HUES6 (cell line): ENCODE measurements at regions not wholly inside any gene's neighbourhood (a gene's known extent, or its start where the extent isn't known, plus 50 kb on each side); places are given as distances from the start of the nearest gene placed in this dataset.

Source experiments
- H3K27ac ChIP-seq: 2 replicates; pipeline ENCODE4 v1.7.0; 2013; ENCODE audit warnings: low read depth, mild to moderate bottlenecking, low read length, inconsistent platforms
- H3K27me3 ChIP-seq: 2 replicates; pipeline ENCODE4 v1.6.1; 2013; ENCODE audit warnings: low read length; ENCODE audit not compliant: control insufficient read depth, insufficient read depth
- H3K36me3 ChIP-seq: 2 replicates; pipeline ENCODE4 v1.6.1; 2013; ENCODE audit warnings: low read length; ENCODE audit not compliant: control insufficient read depth, insufficient read depth
- H3K4me1 ChIP-seq: 2 replicates; pipeline ENCODE4 v1.6.1; 2013; ENCODE audit warnings: low read length; ENCODE audit not compliant: control insufficient read depth, insufficient read depth
- H3K4me3 ChIP-seq: 2 replicates; pipeline ENCODE4 v1.5.1; 2013; ENCODE audit warnings: low read depth, low read length
- H3K9ac ChIP-seq: one replicate; pipeline ENCODE4 v1.6.1; 2013; ENCODE audit warnings: mild to moderate bottlenecking, low read length
- H3K9me3 ChIP-seq: 2 replicates; pipeline ENCODE4 v1.6.1; 2013; ENCODE audit warnings: low read depth, low read length; ENCODE audit not compliant: control insufficient read depth, insufficient read depth

DNA sequence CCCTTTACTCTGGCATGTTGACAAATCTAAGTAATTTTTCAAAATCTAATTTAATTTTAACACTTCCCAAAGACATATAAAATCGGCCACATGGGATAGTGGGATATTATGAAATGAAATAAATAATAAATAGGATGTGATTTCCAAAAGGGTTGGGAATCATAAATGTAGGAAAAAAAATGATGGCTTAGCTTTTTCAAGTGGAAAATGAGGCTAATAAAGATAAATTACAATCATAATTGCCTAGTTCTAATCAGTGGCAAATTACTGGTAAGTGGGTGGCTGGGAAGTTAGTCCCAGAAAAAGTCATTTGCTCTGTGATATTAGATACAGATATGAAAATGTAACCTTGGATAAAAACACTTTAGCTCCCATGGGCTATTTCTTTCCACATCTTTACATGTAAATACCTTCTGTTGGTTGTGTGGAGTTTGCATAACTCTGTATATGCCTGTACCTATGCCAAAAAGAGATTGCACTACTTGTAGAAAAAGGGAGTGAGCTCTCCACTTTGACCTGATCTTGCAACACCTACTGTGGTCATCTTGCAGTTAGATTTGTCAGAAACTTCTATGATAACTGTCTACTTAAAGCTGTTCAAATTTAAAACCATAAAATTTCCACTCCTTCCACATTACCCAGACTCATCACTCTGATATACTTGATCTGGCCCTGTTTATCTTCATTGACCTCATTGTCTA is 284.6 kb upstream of the KAZN start:
- no peak overlapping the region for H3K27ac ChIP-seq

GRCh38 chr1:14318830-14319229 is 279.7 kb upstream of the KAZN start:
- Histone ChIP-seq H3K4me1 (peaks cover 5% of the 10 kb centered on the region; the same call in 1 of the 2 replicates), H3K27me3 (peaks cover 3% of the 10 kb centered on the region; the same call in 1 of the 2 replicates), H3K27ac (no peak overlapping the region)

More for the DNA sequence above, 284.6 kb upstream of the KAZN start:
- no peak overlapping the region for H3K4me3 ChIP-seq
- peaks cover 3% of the 10 kb centered on the region; the same call in 1 of the 2 replicates for H3K9me3 ChIP-seq
- no peak overlapping the region for H3K9ac ChIP-seq
- no peaks in the 10 kb centered on the region for H3K4me1 ChIP-seq
- no peaks in the 10 kb centered on the region for H3K36me3 ChIP-seq
- peaks cover 7% of the 10 kb centered on the region; the same call in 1 of the 2 replicates for H3K27me3 ChIP-seq

DNA sequence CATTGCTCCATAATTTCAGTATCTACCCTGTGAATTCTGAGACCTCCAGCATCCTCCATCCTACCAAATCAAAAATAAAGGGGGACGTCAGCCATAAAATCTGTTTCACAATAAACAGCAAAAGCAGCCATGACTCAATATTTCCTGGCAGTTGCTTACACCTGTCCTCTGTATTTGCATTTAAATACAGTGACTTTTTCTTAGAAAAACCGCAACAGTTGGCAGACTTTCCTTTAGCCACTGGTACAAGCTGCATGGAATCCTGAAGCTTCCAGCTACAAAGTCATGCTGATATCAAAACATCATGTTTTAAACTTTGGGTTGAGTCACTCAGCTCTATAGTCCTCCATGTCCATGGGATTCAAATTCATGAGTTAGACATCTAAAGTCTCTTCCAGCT is 278.0 kb upstream of the KAZN start:
- Histone ChIP-seq H3K27me3 (peaks cover 7% of the 10 kb centered on the region; the same call in 1 of the 2 replicates), H3K36me3 (no peaks in the 10 kb centered on the region), H3K9me3 (no peaks in the 10 kb centered on the region), H3K27ac (no peak overlapping the region), H3K4me1 (peaks cover 5% of the 10 kb centered on the region; the same call in 1 of the 2 replicates), H3K9ac (no peak overlapping the region), H3K4me3 (no peak overlapping the region)

More at GRCh38 chr1:14318830-14319229, 279.7 kb upstream of the KAZN start:
- Histone ChIP-seq H3K4me3 (no peak overlapping the region), H3K36me3 (no peaks in the 10 kb centered on the region), H3K9me3 (no peaks in the 10 kb centered on the region), H3K9ac (no peak overlapping the region)

GRCh38 chr1:14320986-14321385 is 277.5 kb upstream of the KAZN start:
- H3K9ac ChIP-seq: no peak overlapping the region
- H3K4me3 ChIP-seq: no peak overlapping the region
- no peak overlapping the region for H3K27ac ChIP-seq
- peaks cover 11% of the 10 kb centered on the region; the same call in 1 of the 2 replicates for H3K27me3 ChIP-seq
- H3K9me3 ChIP-seq: no peaks in the 10 kb centered on the region
- peaks cover 5% of the 10 kb centered on the region; the same call in 1 of the 2 replicates for H3K4me1 ChIP-seq
- no peaks in the 10 kb centered on the region for H3K36me3 ChIP-seq

GRCh38 chr1:14321422-14321821 is 277.1 kb upstream of the KAZN start:
- no peaks in the 10 kb centered on the region for H3K9me3 ChIP-seq
- no peaks in the 10 kb centered on the region for H3K36me3 ChIP-seq
- peaks cover 5% of the 10 kb centered on the region; the same call in 1 of the 2 replicates for H3K4me1 ChIP-seq
- H3K9ac ChIP-seq: no peak overlapping the region
- no peak overlapping the region for H3K4me3 ChIP-seq
- H3K27me3 ChIP-seq: peaks cover 15% of the 10 kb centered on the region
- H3K27ac ChIP-seq: no peak overlapping the region

DNA sequence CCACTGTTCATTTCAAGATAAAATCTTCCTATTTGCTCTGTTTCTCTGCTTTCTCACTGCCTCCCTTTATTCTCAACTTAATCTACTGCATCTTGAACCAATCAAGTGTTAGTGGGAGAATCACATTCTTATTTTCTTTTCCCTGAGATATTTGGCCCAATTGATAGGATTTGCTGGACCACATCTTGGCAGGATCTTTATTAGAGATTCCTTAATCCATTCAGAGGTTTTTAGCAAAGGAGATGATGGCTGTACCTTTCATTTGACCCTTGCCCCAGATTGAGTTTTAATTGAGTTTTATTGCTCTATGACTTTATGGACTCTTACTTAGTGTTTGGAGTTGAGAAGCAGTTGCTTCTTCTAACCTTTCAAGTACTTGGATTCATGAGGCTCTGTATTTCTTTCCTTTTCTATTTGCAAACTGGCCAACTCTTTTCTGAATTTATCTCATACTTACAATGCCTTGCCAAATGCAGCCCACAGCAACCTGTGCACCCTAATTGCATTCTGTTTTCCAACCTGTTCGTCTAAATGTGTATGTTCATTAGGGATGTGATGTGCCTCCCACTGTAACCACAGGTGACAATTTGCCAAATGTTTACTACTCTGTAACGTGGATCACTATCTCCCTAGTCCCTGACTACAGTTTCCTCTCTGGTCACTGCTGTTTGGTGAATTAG is 274.8 kb upstream of the KAZN start:
- Histone ChIP-seq H3K9ac (no peak overlapping the region), H3K4me3 (no peak overlapping the region), H3K27me3 (peaks cover 20% of the 10 kb centered on the region), H3K9me3 (no peaks in the 10 kb centered on the region), H3K27ac (no peak overlapping the region), H3K4me1 (peaks cover 5% of the 10 kb centered on the region; the same call in 1 of the 2 replicates), H3K36me3 (no peaks in the 10 kb centered on the region)

DNA sequence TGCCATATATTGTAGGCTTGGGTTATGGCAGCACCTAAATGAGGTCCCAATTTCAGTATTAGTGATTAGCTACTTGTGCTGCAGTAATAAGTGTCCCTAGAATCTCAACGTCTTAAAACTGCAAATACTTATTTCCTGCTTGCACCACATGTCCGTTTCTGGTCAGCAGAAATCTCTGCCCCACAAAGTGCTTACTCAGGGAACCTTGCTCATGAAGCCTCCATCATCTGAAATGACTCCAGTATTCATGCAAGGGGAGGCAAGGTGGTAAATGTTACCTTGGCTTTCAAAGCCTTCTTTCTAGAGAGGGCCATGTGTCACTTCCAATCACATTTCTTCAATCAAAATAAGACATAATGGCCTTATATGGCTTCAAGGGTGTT is 274.2 kb upstream of the KAZN start:
- peaks cover 20% of the 10 kb centered on the region for H3K27me3 ChIP-seq
- peaks cover 5% of the 10 kb centered on the region; the same call in 1 of the 2 replicates for H3K4me1 ChIP-seq
- no peak overlapping the region for H3K27ac ChIP-seq
- H3K9me3 ChIP-seq: no peaks in the 10 kb centered on the region
- no peak overlapping the region for H3K4me3 ChIP-seq
- no peak overlapping the region for H3K9ac ChIP-seq
- no peaks in the 10 kb centered on the region for H3K36me3 ChIP-seq

DNA sequence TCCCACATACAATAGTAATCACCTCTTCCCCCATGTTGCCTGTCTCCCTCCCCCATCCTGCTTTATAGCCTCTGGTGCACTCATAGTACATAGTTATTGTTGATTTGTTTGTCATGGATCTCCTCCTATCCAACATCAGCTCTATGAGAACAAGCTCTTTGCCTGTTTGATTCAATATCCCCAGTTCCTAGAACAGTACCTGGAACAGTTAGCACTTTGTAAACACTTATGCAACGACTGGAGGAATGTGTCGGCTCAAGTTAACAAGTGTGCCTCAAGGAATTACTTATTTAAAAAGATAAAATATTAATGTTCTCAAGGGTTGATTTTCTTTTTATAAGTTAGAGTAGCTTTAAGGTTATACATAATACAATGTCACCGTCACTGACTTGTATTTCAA is 271.6 kb upstream of the KAZN start:
- peaks cover 3% of the 10 kb centered on the region; the same call in 1 of the 2 replicates for H3K9me3 ChIP-seq
- peaks cover 20% of the 10 kb centered on the region for H3K27me3 ChIP-seq
- H3K27ac ChIP-seq: no peak overlapping the region
- no peaks in the 10 kb centered on the region for H3K36me3 ChIP-seq
- H3K4me1 ChIP-seq: no peaks in the 10 kb centered on the region
- no peak overlapping the region for H3K9ac ChIP-seq
- H3K4me3 ChIP-seq: no peak overlapping the region

DNA sequence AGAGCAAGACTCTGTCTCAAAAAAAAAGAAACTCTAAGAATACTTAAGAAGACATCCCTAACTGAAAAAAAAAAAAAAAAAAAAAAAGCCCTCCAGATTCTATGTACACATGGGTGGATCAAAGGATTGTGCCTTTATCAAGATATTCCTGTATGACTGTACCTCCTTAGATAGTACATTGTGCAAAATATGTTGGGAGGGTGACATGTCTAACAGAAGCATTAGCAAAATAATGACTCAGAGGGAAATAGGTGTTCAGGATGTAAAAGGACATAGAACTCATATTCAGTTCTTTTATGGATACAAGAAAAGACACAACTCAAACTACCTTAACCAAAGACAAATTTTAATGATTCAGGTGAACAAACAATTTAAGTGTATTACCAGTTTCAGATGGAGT is 269.8 kb upstream of the KAZN start:
- no peak overlapping the region for H3K9ac ChIP-seq
- H3K9me3 ChIP-seq: peaks cover 3% of the 10 kb centered on the region; the same call in 1 of the 2 replicates
- no peak overlapping the region for H3K27ac ChIP-seq

DNA sequence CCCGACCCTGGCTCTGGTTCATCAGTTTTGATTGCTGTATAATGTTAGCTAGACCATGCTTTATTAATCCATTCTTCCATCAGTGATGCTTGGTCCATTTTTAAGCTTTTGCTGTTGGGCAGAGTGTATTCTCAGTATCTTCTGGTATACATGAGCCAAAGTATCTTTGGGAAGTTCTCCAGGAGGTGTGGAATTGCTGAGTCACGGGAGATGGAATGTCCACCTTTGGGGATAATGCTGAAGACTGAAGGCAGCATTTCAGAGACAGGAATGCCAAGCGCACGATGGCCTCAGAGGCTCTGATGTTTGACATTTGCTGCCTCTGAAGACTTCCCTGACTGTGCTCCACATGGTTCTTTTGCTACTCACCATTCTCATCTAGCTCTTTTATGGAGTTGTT is 266.3 kb upstream of the KAZN start:
- Histone ChIP-seq H3K9me3 (peaks cover 3% of the 10 kb centered on the region; the same call in 1 of the 2 replicates), H3K36me3 (no peaks in the 10 kb centered on the region), H3K4me1 (no peaks in the 10 kb centered on the region; the same call in 1 of the 2 replicates), H3K27me3 (no peaks in the 10 kb centered on the region; the same call in 1 of the 2 replicates), H3K4me3 (no peak overlapping the region), H3K9ac (no peak overlapping the region), H3K27ac (no peak overlapping the region)

More for the DNA sequence above, 269.8 kb upstream of the KAZN start:
- H3K36me3 ChIP-seq: no peaks in the 10 kb centered on the region
- peaks cover 17% of the 10 kb centered on the region for H3K27me3 ChIP-seq
- H3K4me3 ChIP-seq: no peak overlapping the region
- H3K4me1 ChIP-seq: no peaks in the 10 kb centered on the region
